ENCODE measurements at regions not wholly inside any gene's neighbourhood (a gene's known extent, or its start where the extent isn't known, plus 50 kb on each side); places are given as distances from the start of the nearest gene placed in this dataset.

- no peak overlapping the region for H3K4me3 ChIP-seq
- no peak for ATAC-seq
- H3K4me1 ChIP-seq: peaks cover 5% of the 10 kb centered on the region; the same call in 1 of the 3 replicates
- no peak for TF ChIP-seq FOXS1 (CRISPR knock-in tag; IDR thresholded peaks at IDR 0.05)
- no peak for TF ChIP-seq JUN (IDR thresholded peaks at IDR 0.05)
- no peak for TF ChIP-seq HOXB13 (CRISPR knock-in tag; IDR thresholded peaks at IDR 0.05; ENCODE audit: low read depth)
- no peak for TF ChIP-seq EHF (CRISPR knock-in tag; IDR thresholded peaks at IDR 0.05)
- no peak for TF ChIP-seq TFCP2L1 (CRISPR knock-in tag; IDR thresholded peaks at IDR 0.05)
- TF ChIP-seq RARB (CRISPR knock-in tag; IDR thresholded peaks at IDR 0.05): no peak
- TF ChIP-seq CHD2 (IDR thresholded peaks at IDR 0.05; ENCODE audit: low read length, partially characterized antibody): no peak
- TF ChIP-seq CTCF (IDR thresholded peaks at IDR 0.05): no peak
- TF ChIP-seq MAZ (IDR thresholded peaks at IDR 0.05; ENCODE audit: borderline replicate concordance, low read depth, low read length): no peak
- no peak for TF ChIP-seq PHF8 (IDR thresholded peaks at IDR 0.05; ENCODE audit: borderline replicate concordance, low read depth)
- no peak for TF ChIP-seq RAD21 (conservative IDR thresholded peaks at IDR 0.05 in 1 of 2, IDR thresholded peaks at IDR 0.05 in 1 of 2)
- no peak for TF ChIP-seq GATA3 (IDR thresholded peaks at IDR 0.05; ENCODE audit: borderline replicate concordance)
- TF ChIP-seq ELK1 (IDR thresholded peaks at IDR 0.05; ENCODE audit: low read depth, low read length): no peak
- no peak for FAIRE-seq
- ChIA-PET POLR2A (no interaction called here), CTCF (interaction anchor here (1.9 to 2.8 kb wide), 2 partner anchors 256 to 371 kb away, joined by 6 to 11 read pairs; no protein-coding TSS in a partner anchor)
- DNase-seq (ENCODE audit: low read depth in 1 of 2, low spot score in 1 of 2): no peak
- H3K27ac ChIP-seq: no peak overlapping the region
- no peak overlapping the region; the same call in 2 of the 3 replicates for H3K4me2 ChIP-seq
- 17% methylated on average over 8 of the region's 8 CpGs for WGBS (ENCODE audit: missing lambda C conversion rate)
- no peaks in the 10 kb centered on the region for H3K9me3 ChIP-seq
Measured at GRCh38 chr11:45400591-45400990, 114.5 kb upstream of the SYT13 start.

- TF ChIP-seq NFE2L2 (conservative IDR thresholded peaks at IDR 0.05; ENCODE audit: low read length) (no peak), RAD21 (conservative IDR thresholded peaks at IDR 0.05 in 1 of 2, IDR thresholded peaks at IDR 0.05 in 1 of 2) (peak in 1 of 2 experiments; percentile 11; a peak in 1 of 5 replicates)
- ChIA-PET CTCF (interaction anchor here (0.9 to 2.8 kb wide), 6 partner anchors 12 to 372 kb away, joined by 3 to 11 read pairs (median 7); no protein-coding TSS in a partner anchor), POLR2A (no interaction called here)
- FAIRE-seq (no peak), DNase-seq (ENCODE audit: low read depth in 1 of 2, low spot score in 1 of 2) (no peak), ATAC-seq (0 out of 6 replicates have a peak, but pooled peaks of 1 of the 2 experiments have one; percentile 36)
- Histone ChIP-seq H3K4me1 (peaks cover 5% of the 10 kb centered on the region; the same call in 1 of the 3 replicates), H3K9me3 (no peaks in the 10 kb centered on the region), H3K27ac (no peak overlapping the region), H3K4me3 (no peak overlapping the region), H3K4me2 (no peak overlapping the region)
- 15% methylated on average over 3 of the region's 3 CpGs for WGBS (ENCODE audit: missing lambda C conversion rate)
Measured at GRCh38 chr11:45399166-45399565, 113.0 kb upstream of the SYT13 start.

GRCh38 chr11:45398325-45398724 lies 112.2 kb upstream of the SYT13 start:
- ChIA-PET CTCF (interaction anchor here (1.5 to 2.3 kb wide), 2 partner anchors 257 to 373 kb away, joined by 8 to 9 read pairs; no protein-coding TSS in a partner anchor), POLR2A (no interaction called here)
- H3K4me2 ChIP-seq: no peak overlapping the region
- DNase-seq (ENCODE audit: low read depth in 1 of 2, low spot score in 1 of 2) (no peak), ATAC-seq (no peak), FAIRE-seq (no peak)
- H3K4me1 ChIP-seq: peaks cover 5% of the 10 kb centered on the region; the same call in 1 of the 3 replicates
- no peak overlapping the region for H3K27ac ChIP-seq
- H3K9me3 ChIP-seq: no peaks in the 10 kb centered on the region
- no peak overlapping the region for H3K4me3 ChIP-seq
- 65% methylated on average over 8 of the region's 8 CpGs for WGBS (ENCODE audit: missing lambda C conversion rate)
- TF ChIP-seq JUN (IDR thresholded peaks at IDR 0.05): no peak
- TF ChIP-seq CHD2 (IDR thresholded peaks at IDR 0.05; ENCODE audit: low read length, partially characterized antibody): no peak
- TF ChIP-seq PBX3 (IDR thresholded peaks at IDR 0.05): no peak
- no peak for TF ChIP-seq MAZ (IDR thresholded peaks at IDR 0.05; ENCODE audit: borderline replicate concordance, low read depth, low read length)
- TF ChIP-seq HOXB13 (CRISPR knock-in tag; IDR thresholded peaks at IDR 0.05; ENCODE audit: low read depth): no peak
